Uterus (tissue), 3 donors: ENCODE measurements at regions not wholly inside any gene's neighbourhood (a gene's known extent, or its start where the extent isn't known, plus 50 kb on each side); places are given as distances from the start of the nearest gene placed in this dataset.

ENCODE experiments used
- DNase-seq, 2 donors: peaks; one replicate each; pipeline ENCODE4 v3.0.0-alpha.2; 2019 to 2020
- H3K27ac ChIP-seq, 2 donors: fragments of 200-600 bp; sonication (generic); 1 replicate in 1 of 2; 2 replicates in 1 of 2; pipeline ENCODE4 v1.5.1; 2016 to 2018
- H3K27me3 ChIP-seq, 2 donors: fragments of 200-600 bp; sonication (generic); one replicate each; pipeline ENCODE4 v1.5.1; 2018 to 2019; ENCODE audit warnings: control low read depth in 1 of 2
- H3K36me3 ChIP-seq, 2 donors: fragments of 200-600 bp; sonication (generic); one replicate each; pipeline ENCODE4 v1.5.1; 2019; ENCODE audit warnings: control low read depth in 1 of 2
- H3K4me1 ChIP-seq, 2 donors: fragments of 200-600 bp; sonication (generic); one replicate each; pipeline ENCODE4 v1.5.1; 2018 to 2019; ENCODE audit warnings: control low read depth in 1 of 2
- H3K4me3 ChIP-seq, 2 donors: fragments of 200-600 bp; sonication (generic); 1 replicate in 1 of 2; 2 replicates in 1 of 2; pipeline ENCODE4 v1.5.1; 2018 to 2019; ENCODE audit warnings: mild to moderate bottlenecking in 1 of 2
- H3K9me3 ChIP-seq, 2 donors: fragments of 200-600 bp; sonication (generic); one replicate each; pipeline ENCODE4 v1.5.1; 2019; ENCODE audit warnings: control low read depth in 1 of 2
- CTCF ChIP-seq, 4 experiments: fragments of 200-600 bp in 2 of 4; fragments of 450-650 bp in 2 of 4; sonication (generic) in 2 of 4; IDR thresholded peaks; one replicate each; pipeline ENCODE4 v1.5.1; 2016 to 2019; ENCODE audit warnings: antibody characterized with exemption in 4 of 4, mild to moderate bottlenecking in 2 of 4, moderate library complexity in 1 of 4
- POLR2A ChIP-seq, 2 donors: fragments of 450-650 bp; IDR thresholded peaks; one replicate each; pipeline ENCODE4 v1.6.1; 2016; ENCODE audit warnings: antibody characterized with exemption in 2 of 2, mild to moderate bottlenecking in 1 of 2, moderate library complexity in 1 of 2
- intact Hi-C: fragments of 100-400 bp; cut with DNase I; formaldehyde crosslinking; loops from one replicate; pipeline ENCODE4 v1.15.1; 2023; ENCODE audit warnings: low total_unique reads
- donor health status: DM: yes; HTN: yes; CAD: no.

GRCh38 chr9:74218385-74219063, 278.6 kb upstream of the RORB start:
- no peaks in the 10 kb centered on the region for H3K4me1 ChIP-seq
- H3K27me3 ChIP-seq, result no peaks in the 10 kb centered on the region

GRCh38 chr9:74220327-74220726, 276.8 kb upstream of the RORB start:
- H3K27me3 ChIP-seq, result no peaks in the 10 kb centered on the region
- H3K36me3 ChIP-seq, result no peaks in the 10 kb centered on the region
- no peaks in the 10 kb centered on the region for H3K4me1 ChIP-seq
- no peak for DNase-seq
- H3K4me3 ChIP-seq, result no peak overlapping the region
- TF ChIP-seq POLR2A (IDR thresholded peaks at IDR 0.05), result no peak
- no peak for TF ChIP-seq CTCF (IDR thresholded peaks at IDR 0.05)
- intact Hi-C loops, result no loop called here
- H3K9me3 ChIP-seq, result no peaks in the 10 kb centered on the region
- H3K27ac ChIP-seq, result no peak overlapping the region

More at GRCh38 chr9:74218385-74219063, 278.6 kb upstream of the RORB start:
- DNase-seq, result no peak
- Histone ChIP-seq H3K36me3 (no peaks in the 10 kb centered on the region), H3K27ac (no peak overlapping the region), H3K4me3 (no peak overlapping the region), H3K9me3 (no peaks in the 10 kb centered on the region)
- TF ChIP-seq CTCF (IDR thresholded peaks at IDR 0.05), result no peak
- no peak for TF ChIP-seq POLR2A (IDR thresholded peaks at IDR 0.05)
- intact Hi-C loops, result no loop called here

GRCh38 chr9:74236857-74237256, 260.3 kb upstream of the RORB start:
- intact Hi-C loops, result no loop called here

GRCh38 chr9:74245866-74246497, 251.2 kb upstream of the RORB start:
- TF ChIP-seq CTCF (IDR thresholded peaks at IDR 0.05) (no peak), POLR2A (IDR thresholded peaks at IDR 0.05) (no peak)
- Histone ChIP-seq H3K27me3 (no peaks in the 10 kb centered on the region), H3K4me3 (no peak overlapping the region), H3K27ac (no peak overlapping the region), H3K36me3 (no peaks in the 10 kb centered on the region), H3K9me3 (no peaks in the 10 kb centered on the region), H3K4me1 (no peaks in the 10 kb centered on the region)
- no peak for DNase-seq
- intact Hi-C loops, result no loop called here

More at GRCh38 chr9:74236857-74237256, 260.3 kb upstream of the RORB start:
- DNase-seq, result no peak
- Histone ChIP-seq H3K27me3 (no peaks in the 10 kb centered on the region), H3K9me3 (no peaks in the 10 kb centered on the region), H3K4me3 (no peak overlapping the region), H3K4me1 (no peaks in the 10 kb centered on the region), H3K27ac (no peak overlapping the region), H3K36me3 (no peaks in the 10 kb centered on the region)
- TF ChIP-seq CTCF (IDR thresholded peaks at IDR 0.05) (no peak), POLR2A (IDR thresholded peaks at IDR 0.05) (no peak)

GRCh38 chr9:74255489-74255984, 241.6 kb upstream of the RORB start:
- intact Hi-C loops, result no loop called here
- no peaks in the 10 kb centered on the region for H3K9me3 ChIP-seq
- H3K4me3 ChIP-seq, result no peak overlapping the region
- TF ChIP-seq POLR2A (IDR thresholded peaks at IDR 0.05) (no peak), CTCF (IDR thresholded peaks at IDR 0.05) (no peak)
- DNase-seq, result no peak
- no peaks in the 10 kb centered on the region for H3K36me3 ChIP-seq
- H3K27me3 ChIP-seq, result no peaks in the 10 kb centered on the region
- no peaks in the 10 kb centered on the region for H3K4me1 ChIP-seq
- no peak overlapping the region for H3K27ac ChIP-seq
